HepG2 (cell line): ENCODE measurements at regions not wholly inside any gene's neighbourhood (a gene's known extent, or its start where the extent isn't known, plus 50 kb on each side); places are given as distances from the start of the nearest gene placed in this dataset.

Source experiments
- ATAC-seq: fragments of 200-7000 bp; cut with Tn5 transposase; 3 replicates; pipeline ENCODE4 v1.9.1; 2020; ENCODE audit warnings: mild to moderate bottlenecking, moderate library complexity
- BruUV-seq: library from RNA; stranded (reverse); fragments of 400-500 nt; replicated peaks from 2 replicates; lab custom pipeline; 2021; lab: Mats Ljungman, UMichigan
- CTCF ChIA-PET: fragments of 300-600 bp; formaldehyde crosslinking; extraction: SDS; loops from one replicate; lab custom pipeline; 2021; ENCODE audit warnings: low total read pairs, inconsistent platforms, low intra/inter-chr PET ratio; lab: Yijun Ruan, JAX
- POLR2A ChIA-PET: fragments of 350-600 bp; sonication (Branson Sonifier 250); formaldehyde crosslinking; loops from one replicate; lab custom pipeline; 2020; ENCODE audit warnings: antibody characterized with exemption, inconsistent platforms; lab: Yijun Ruan, JAX
- DNase-seq: peaks from one replicate; pipeline ENCODE4 v3.0.0-alpha.2; 2015; ENCODE audit warnings: low spot score
- FAIRE-seq: peaks from 3 replicates; lab custom pipeline; 2011; peaks lifted over from hg19 to GRCh38; lab: Jason Lieb, UNC
- H2AFZ ChIP-seq: one replicate; pipeline ENCODE4 v1.6.1; 2011; ENCODE audit warnings: low read length, inconsistent platforms
- H3K27ac ChIP-seq: fragments of 300-600 bp; 3 replicates; pipeline ENCODE4 v1.8.0; 2011; ENCODE audit warnings: mixed run types, mild to moderate bottlenecking, mixed read lengths, low read length, inconsistent platforms; ENCODE audit not compliant: insufficient read depth; ENCODE audit errors: extremely low read length
- H3K27me3 ChIP-seq, 2 experiments: fragments of 200-600 bp in 1 of 2; 2 replicates in 1 of 2; 3 replicates in 1 of 2; pipeline versions ENCODE4 v1.6.0 to v1.8.0; 2011; ENCODE audit warnings: low read length in 2 of 2, mild to moderate bottlenecking in 2 of 2, moderate library complexity in 2 of 2, inconsistent platforms in 1 of 2; ENCODE audit not compliant: insufficient read depth in 2 of 2, control insufficient read depth in 1 of 2
- H3K36me3 ChIP-seq, 2 experiments: fragments of 200-600 bp in 1 of 2; replicated peaks in 1 of 2; 2 replicates in 1 of 2; 3 replicates in 1 of 2; pipeline versions ENCODE4 v1.5.1 to v1.8.0; 2011; ENCODE audit warnings: low read length in 2 of 2, inconsistent platforms in 1 of 2; ENCODE audit not compliant: insufficient read depth in 2 of 2, control insufficient read depth in 1 of 2
- H3K4me1 ChIP-seq: 2 replicates; pipeline ENCODE4 v1.5.1; 2012; ENCODE audit warnings: low read length, inconsistent platforms; ENCODE audit not compliant: insufficient read depth
- H3K4me2 ChIP-seq: 2 replicates; pipeline ENCODE4 v1.6.0; 2011; ENCODE audit warnings: low read depth, low read length, inconsistent platforms
- H3K4me3 ChIP-seq, 3 experiments: fragments of 200-600 bp in 1 of 3; sonication (generic), shearing (Covaris generic) in 1 of 3; replicated peaks in 1 of 3; 2 replicates each; pipeline ENCODE4 v1.5.1; 2011 to 2016; ENCODE audit warnings: low read length in 3 of 3, inconsistent platforms in 2 of 3, low read depth in 2 of 3, mild to moderate bottlenecking in 2 of 3, control low read depth in 1 of 3, mixed read lengths in 1 of 3; ENCODE audit not compliant: insufficient read depth in 1 of 3
- H3K79me2 ChIP-seq: one replicate; pipeline ENCODE4 v1.6.1; 2011; ENCODE audit warnings: low read length, inconsistent platforms; ENCODE audit not compliant: insufficient read depth
- H3K9ac ChIP-seq: 2 replicates; pipeline ENCODE4 v1.6.0; 2011; ENCODE audit warnings: mild to moderate bottlenecking, low read depth, low read length, inconsistent platforms; ENCODE audit not compliant: insufficient read depth
- H3K9me3 ChIP-seq: 2 replicates; pipeline ENCODE4 v1.5.1; 2012; ENCODE audit warnings: mild to moderate bottlenecking, low read length
- H4K20me1 ChIP-seq: 2 replicates; pipeline ENCODE4 v1.6.0; 2011; ENCODE audit warnings: inconsistent platforms, mild to moderate bottlenecking, low read length, moderate library complexity; ENCODE audit not compliant: insufficient read depth
- ASH2L ChIP-seq: fragments of 300-600, 200-600 bp; sonication (generic); IDR thresholded peaks from 2 replicates; pipeline ENCODE4 v1.7.0; 2017; ENCODE audit warnings: low read depth, mild to moderate bottlenecking, moderate library complexity, mixed read lengths, low read length; ENCODE audit not compliant: insufficient read length
- BCL6 ChIP-seq: IDR thresholded peaks from 2 replicates; pipeline ENCODE4 v1.6.1; 2016; ENCODE audit warnings: missing genetic modification reagents, missing compliant biosample characterization
- FOXP4 ChIP-seq: sonication (generic); formaldehyde crosslinking; IDR thresholded peaks from 2 replicates; pipeline ENCODE4 v1.4.0; 2020; ENCODE audit warnings: missing genetic modification reagents
- GLI4 ChIP-seq: sonication (generic); formaldehyde crosslinking; IDR thresholded peaks from 2 replicates; pipeline ENCODE4 v1.5.1; 2020; ENCODE audit warnings: missing genetic modification reagents, mild to moderate bottlenecking, moderate library complexity, borderline replicate concordance
- PAWR ChIP-seq: sonication (generic); formaldehyde crosslinking; IDR thresholded peaks from 2 replicates; pipeline ENCODE4 v1.4.0; 2020; ENCODE audit warnings: missing genetic modification reagents, mild to moderate bottlenecking, borderline replicate concordance
- SOX13 ChIP-seq, 3 experiments: fragments of 450-650 bp in 1 of 3; sonication (generic) in 1 of 3; formaldehyde crosslinking in 1 of 3; IDR thresholded peaks in 2 of 3; conservative IDR thresholded peaks in 1 of 3; 2 replicates each; pipeline versions ENCODE4 v1.5.0 to v1.6.1; 2016 to 2020; ENCODE audit warnings: antibody characterized with exemption in 1 of 3, mild to moderate bottlenecking in 1 of 3, missing compliant biosample characterization in 1 of 3, missing genetic modification reagents in 1 of 3, moderate library complexity in 1 of 3
- SOX5 ChIP-seq: IDR thresholded peaks from 2 replicates; pipeline ENCODE4 v1.6.1; 2016; ENCODE audit warnings: borderline replicate concordance
- TEAD3 ChIP-seq: optimal IDR thresholded peaks from 2 replicates; pipeline ENCODE3; 2016; ENCODE audit warnings: borderline replicate concordance
- ZBED4 ChIP-seq: sonication (generic); formaldehyde crosslinking; IDR thresholded peaks from 2 replicates; pipeline ENCODE4 v1.4.0; 2020; ENCODE audit warnings: missing genetic modification reagents, borderline replicate concordance
- ZBTB25 ChIP-seq: IDR thresholded peaks from 2 replicates; pipeline ENCODE4 v1.6.1; 2018; ENCODE audit warnings: missing genetic modification reagents
- ZNF687 ChIP-seq: sonication (generic); formaldehyde crosslinking; IDR thresholded peaks from 2 replicates; pipeline ENCODE4 v1.5.1; 2020; ENCODE audit warnings: mild to moderate bottlenecking, missing genetic modification reagents, moderate library complexity
- ZNF7 ChIP-seq: IDR thresholded peaks from 2 replicates; pipeline ENCODE4 v1.6.1; 2016; ENCODE audit warnings: missing biosample characterization, missing genetic modification reagents
- ZNF891 ChIP-seq: sonication (generic); formaldehyde crosslinking; IDR thresholded peaks from 2 replicates; pipeline ENCODE4 v1.5.0; 2020; ENCODE audit warnings: mild to moderate bottlenecking, missing genetic modification reagents
- WGBS: methylation state at CpG from one replicate; pipeline ENCODE4 v1.1.6; 2017; ENCODE audit warnings: low lambda C conversion rate; 5-methylcytosine and 5-hydroxymethylcytosine counted together
- in situ Hi-C: cut with HindIII; loops from 2 replicates; pipeline ENCODE4 v1.10.0; 2017; ENCODE audit warnings: low pct_unique_long_range_greater_than_20kb; ENCODE audit not compliant: extremely low pct_ligation_motif_present
- intact Hi-C: fragments of 100-400 bp; cut with micrococcal nuclease; formaldehyde crosslinking; loops from one replicate; pipeline ENCODE4 v1.10.0; 2022; ENCODE audit not compliant: unreplicated experiment

GRCh38 chr2:160838147-160838546 lies 322.1 kb upstream of the TANK start:
- Histone ChIP-seq H3K9me3 (no peaks in the 10 kb centered on the region), H3K27me3 (no peaks in the 10 kb centered on the region; a peak in 1 of 5 replicates), H3K9ac (no peak overlapping the region), H3K4me1 (peaks cover 10% of the 10 kb centered on the region; the same call in 1 of the 2 replicates), H3K36me3 (no peaks in the 10 kb centered on the region), H3K79me2 (no peaks in the 10 kb centered on the region), H3K4me3 (no peak overlapping the region), H4K20me1 (no peaks in the 10 kb centered on the region), H3K4me2 (no peak overlapping the region), H3K27ac (no peak overlapping the region), H2AFZ (no peak overlapping the region)
- FAIRE-seq (no peak), ATAC-seq (peak; percentile 49; the same call in 2 of the 3 replicates), DNase-seq (peak; percentile 28)
- ChIA-PET POLR2A (no interaction called here), CTCF (no interaction called here)
- BruUV-seq: no TSS peak
- in situ Hi-C loops: no loop called here
- intact Hi-C loops: loop anchor here (10.0 kb wide), 1 partner anchor 73 kb away; no protein-coding TSS in a partner anchor
- 5% methylated on average over 1 of the region's 1 CpG for WGBS
- TF ChIP-seq PAWR (CRISPR knock-in tag) (no peak), GLI4 (no peak), ZNF687 (CRISPR knock-in tag) (no peak), FOXP4 (CRISPR knock-in tag) (no peak), BCL6 (CRISPR knock-in tag) (peak; percentile 86), TEAD3 (CRISPR knock-in tag) (peak; percentile 16), SOX5 (CRISPR knock-in tag) (0 out of 2 replicates have a peak, but pooled peaks have one; percentile 7), ZNF891 (CRISPR knock-in tag) (no peak), ZBTB25 (CRISPR knock-in tag) (no peak), ZBED4 (CRISPR knock-in tag) (no peak), ASH2L (no peak), SOX13 (IDR thresholded peaks at IDR 0.05) (no peak), SOX13 (CRISPR knock-in tag; conservative IDR thresholded peaks at IDR 0.05 in 1 of 2, IDR thresholded peaks at IDR 0.05 in 1 of 2) (peak in 1 of 2 experiments; percentile 52; a peak in 2 of 4 replicates), ZNF7 (CRISPR knock-in tag) (no peak)
